HepG2 (cell line): ENCODE measurements at regions not wholly inside any gene's neighbourhood (a gene's known extent, or its start where the extent isn't known, plus 50 kb on each side); places are given as distances from the start of the nearest gene placed in this dataset.

ENCODE experiments used
- CBX2 ChIP-seq, 2 experiments: fragments of 200-600 bp in 1 of 2; sonication (generic); formaldehyde crosslinking in 1 of 2; IDR thresholded peaks; 2 replicates each; pipeline versions ENCODE4 v1.7.0 to v1.8.1; 2018 to 2022; ENCODE audit warnings: low read depth in 2 of 2, low read length in 1 of 2, mild to moderate bottlenecking in 1 of 2, missing genetic modification reagents in 1 of 2
- CC2D1A ChIP-seq: sonication (generic); formaldehyde crosslinking; IDR thresholded peaks from 2 replicates; pipeline ENCODE4 v1.8.1; 2023; ENCODE audit warnings: mild to moderate bottlenecking, missing genetic modification reagents
- GFI1 ChIP-seq: sonication (generic); formaldehyde crosslinking; IDR thresholded peaks from 2 replicates; pipeline ENCODE4 v1.5.0; 2020; ENCODE audit warnings: missing genetic modification reagents, mild to moderate bottlenecking, borderline replicate concordance
- PAWR ChIP-seq: sonication (generic); formaldehyde crosslinking; IDR thresholded peaks from 2 replicates; pipeline ENCODE4 v1.4.0; 2020; ENCODE audit warnings: missing genetic modification reagents, mild to moderate bottlenecking, borderline replicate concordance
- POLR2A ChIP-seq, 2 experiments: IDR thresholded peaks; 2 replicates each; pipeline ENCODE4 v1.6.1; 2011; ENCODE audit warnings: low read depth in 2 of 2, low read length in 2 of 2, mild to moderate bottlenecking in 1 of 2, moderate library complexity in 1 of 2; ENCODE audit not compliant: insufficient read depth in 1 of 2
- YY1 ChIP-seq: IDR thresholded peaks from 2 replicates; pipeline ENCODE4 v1.6.1; 2011; ENCODE audit warnings: low read length, low read depth, moderate library complexity, mild to moderate bottlenecking; ENCODE audit not compliant: insufficient read depth, insufficient replicate concordance
- ZNF407 ChIP-seq: sonication (generic); formaldehyde crosslinking; IDR thresholded peaks from one replicate; pipeline ENCODE4 v1.5.1; 2020; ENCODE audit warnings: mild to moderate bottlenecking, missing genetic modification reagents; ENCODE audit errors: not compliant biosample characterization
- ZNF749 ChIP-seq: sonication (generic); formaldehyde crosslinking; IDR thresholded peaks from 2 replicates; pipeline ENCODE4 v1.8.0; 2022; ENCODE audit warnings: mild to moderate bottlenecking, missing genetic modification reagents, moderate library complexity, borderline replicate concordance
- ZNF776 ChIP-seq: sonication (generic); formaldehyde crosslinking; IDR thresholded peaks from 2 replicates; pipeline ENCODE4 v1.4.0; 2020; ENCODE audit warnings: mild to moderate bottlenecking, missing genetic modification reagents
- ZNF841 ChIP-seq: sonication (generic); formaldehyde crosslinking; IDR thresholded peaks from 2 replicates; pipeline ENCODE4 v1.8.1; 2023; ENCODE audit warnings: missing genetic modification reagents, borderline replicate concordance
- TF ChIP-seq, protein P1 (sequence below): sonication (generic); formaldehyde crosslinking; IDR thresholded peaks from 2 replicates; pipeline ENCODE4 v1.4.0; 2020; ENCODE audit warnings: missing genetic modification reagents
- TF ChIP-seq, protein P2 (sequence below): sonication (generic); formaldehyde crosslinking; IDR thresholded peaks from 2 replicates; pipeline ENCODE4 v1.5.0; 2020; ENCODE audit warnings: mild to moderate bottlenecking, missing genetic modification reagents, moderate library complexity

- TF ChIP-seq, protein P1, sequence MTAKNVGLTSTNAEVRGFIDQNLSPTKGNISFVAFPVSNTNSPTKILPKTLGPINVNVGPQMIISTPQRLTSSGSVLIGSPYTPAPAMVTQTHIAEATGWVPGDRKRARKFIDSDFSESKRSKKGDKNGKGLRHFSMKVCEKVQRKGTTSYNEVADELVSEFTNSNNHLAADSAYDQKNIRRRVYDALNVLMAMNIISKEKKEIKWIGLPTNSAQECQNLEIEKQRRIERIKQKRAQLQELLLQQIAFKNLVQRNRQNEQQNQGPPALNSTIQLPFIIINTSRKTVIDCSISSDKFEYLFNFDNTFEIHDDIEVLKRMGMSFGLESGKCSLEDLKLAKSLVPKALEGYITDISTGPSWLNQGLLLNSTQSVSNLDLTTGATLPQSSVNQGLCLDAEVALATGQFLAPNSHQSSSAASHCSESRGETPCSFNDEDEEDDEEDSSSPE (CRISPR knock-in tag), result no peak
- TF ChIP-seq ZNF749 (no peak), ZNF841 (CRISPR knock-in tag) (no peak), ZNF776 (CRISPR knock-in tag) (no peak), YY1 (no peak), PAWR (CRISPR knock-in tag) (no peak), ZNF407 (no peak), CC2D1A (no peak), GFI1 (CRISPR knock-in tag) (no peak), CBX2 (IDR thresholded peaks at IDR 0.05; ENCODE audit: low read depth, low read length) (no peak), CBX2 (CRISPR knock-in tag; IDR thresholded peaks at IDR 0.05; ENCODE audit: low read depth) (no peak), POLR2A (IDR thresholded peaks at IDR 0.05; ENCODE audit: insufficient read depth in 1 of 2, low read depth in 2 of 2, low read length in 2 of 2) (no peak)
- TF ChIP-seq, protein P2, sequence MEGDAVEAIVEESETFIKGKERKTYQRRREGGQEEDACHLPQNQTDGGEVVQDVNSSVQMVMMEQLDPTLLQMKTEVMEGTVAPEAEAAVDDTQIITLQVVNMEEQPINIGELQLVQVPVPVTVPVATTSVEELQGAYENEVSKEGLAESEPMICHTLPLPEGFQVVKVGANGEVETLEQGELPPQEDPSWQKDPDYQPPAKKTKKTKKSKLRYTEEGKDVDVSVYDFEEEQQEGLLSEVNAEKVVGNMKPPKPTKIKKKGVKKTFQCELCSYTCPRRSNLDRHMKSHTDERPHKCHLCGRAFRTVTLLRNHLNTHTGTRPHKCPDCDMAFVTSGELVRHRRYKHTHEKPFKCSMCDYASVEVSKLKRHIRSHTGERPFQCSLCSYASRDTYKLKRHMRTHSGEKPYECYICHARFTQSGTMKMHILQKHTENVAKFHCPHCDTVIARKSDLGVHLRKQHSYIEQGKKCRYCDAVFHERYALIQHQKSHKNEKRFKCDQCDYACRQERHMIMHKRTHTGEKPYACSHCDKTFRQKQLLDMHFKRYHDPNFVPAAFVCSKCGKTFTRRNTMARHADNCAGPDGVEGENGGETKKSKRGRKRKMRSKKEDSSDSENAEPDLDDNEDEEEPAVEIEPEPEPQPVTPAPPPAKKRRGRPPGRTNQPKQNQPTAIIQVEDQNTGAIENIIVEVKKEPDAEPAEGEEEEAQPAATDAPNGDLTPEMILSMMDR (CRISPR knock-in tag), result no peak
Measured at GRCh38 chr6:4010689-4011090, 68.2 kb downstream of the FAM217A start.
